ENCODE measurements at regions not wholly inside any gene's neighbourhood (a gene's known extent, or its start where the extent isn't known, plus 50 kb on each side); places are given as distances from the start of the nearest gene placed in this dataset.

DNA sequence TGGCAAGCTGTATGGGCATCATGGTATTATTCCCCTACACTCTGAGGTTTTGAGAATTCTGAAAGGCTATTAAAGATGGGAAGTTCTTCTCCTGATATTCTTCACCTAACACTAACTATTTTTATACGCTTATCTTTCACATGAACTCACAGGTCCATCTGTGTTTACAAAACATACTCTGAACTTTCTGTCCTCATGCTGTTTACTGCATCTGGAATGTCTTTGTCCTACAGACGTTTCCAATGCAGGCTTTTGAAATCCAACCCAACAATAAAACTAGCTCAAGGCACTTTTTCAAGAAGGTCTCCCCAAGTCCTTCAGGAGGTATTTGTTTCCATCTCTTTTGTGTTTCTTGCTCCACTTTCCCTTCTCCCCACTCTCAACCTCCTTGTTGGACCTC, 60.5 kb upstream of the MLIP start:
- H3K4me3 ChIP-seq (ENCODE audit: low read length): no peak overlapping the region
- H3K36me3 ChIP-seq (ENCODE audit: control insufficient read depth, insufficient read depth, low read length): no peaks in the 10 kb centered on the region
- WGBS (ENCODE audit: insufficient coverage): 57% methylated on average over 2 of the region's 2 CpGs
- Mint-ChIP-seq H3K9me3 (no peaks in the 10 kb centered on the region), H3K4me3 (no peak overlapping the region), H3K36me3 (no peaks in the 10 kb centered on the region), H3K27ac (no peak overlapping the region), H3K27me3 (ENCODE audit: low read depth in 2 of 2) (no peaks in the 10 kb centered on the region), H3K4me1 (no peaks in the 10 kb centered on the region)
- no peak for TF ChIP-seq CTCF (IDR thresholded peaks at IDR 0.05)
- ATAC-seq (no peak), DNase-seq (no peak)
- H3K4me1 ChIP-seq (ENCODE audit: control insufficient read depth, insufficient read depth, low read length): no peaks in the 10 kb centered on the region
- H3K27ac ChIP-seq (ENCODE audit: low read length): no peak overlapping the region
- intact Hi-C loops (cut with micrococcal nuclease): no loop called here
- H3K9me3 ChIP-seq (ENCODE audit: control insufficient read depth, insufficient read depth, low read length): no peaks in the 10 kb centered on the region
- no peaks in the 10 kb centered on the region for H3K27me3 ChIP-seq (ENCODE audit: control insufficient read depth, insufficient read depth, low read length)

GRCh38 chr6:54053881-54054391, 57.3 kb upstream of the MLIP start:
- intact Hi-C loops (cut with micrococcal nuclease): no loop called here

DNA sequence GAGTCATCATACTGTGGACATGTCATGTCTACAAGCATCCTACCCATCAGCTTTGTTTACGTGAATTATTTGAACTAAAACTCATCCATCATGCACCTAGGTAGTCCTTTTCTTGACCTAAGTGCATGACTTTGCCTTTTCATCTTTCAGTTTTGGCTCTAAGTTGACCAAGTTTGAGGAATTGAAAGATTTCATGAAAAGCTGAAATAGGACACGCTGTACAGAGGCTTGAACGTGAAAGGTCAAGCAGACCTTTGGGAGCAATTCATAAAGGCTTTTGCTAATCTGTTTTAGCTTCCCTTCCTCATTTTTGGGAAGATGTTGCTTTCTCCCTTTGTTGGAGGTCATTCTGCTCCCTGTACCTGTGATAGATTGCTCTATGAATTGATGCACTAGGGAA, 55.1 kb upstream of the MLIP start:
- DNase-seq (no peak), ATAC-seq (no peak)
- Histone ChIP-seq H3K4me3 (ENCODE audit: low read length) (no peak overlapping the region), H3K9me3 (ENCODE audit: control insufficient read depth, insufficient read depth, low read length) (no peaks in the 10 kb centered on the region), H3K27me3 (ENCODE audit: control insufficient read depth, insufficient read depth, low read length) (no peaks in the 10 kb centered on the region), H3K36me3 (ENCODE audit: control insufficient read depth, insufficient read depth, low read length) (no peaks in the 10 kb centered on the region), H3K4me1 (ENCODE audit: control insufficient read depth, insufficient read depth, low read length) (no peaks in the 10 kb centered on the region), H3K27ac (ENCODE audit: low read length) (no peak overlapping the region)
- H3K27me3 Mint-ChIP-seq (ENCODE audit: low read depth in 2 of 2): no peaks in the 10 kb centered on the region
- no peak overlapping the region for H3K4me3 Mint-ChIP-seq
- WGBS (ENCODE audit: insufficient coverage): 83% methylated on average over 3 of the region's 3 CpGs
- no peaks in the 10 kb centered on the region for H3K4me1 Mint-ChIP-seq
- H3K9me3 Mint-ChIP-seq: peaks cover 0 to 2% of the 10 kb centered on the region in 2 donors
- H3K36me3 Mint-ChIP-seq: no peaks in the 10 kb centered on the region
- intact Hi-C loops (cut with micrococcal nuclease): no loop called here
- no peak overlapping the region for H3K27ac Mint-ChIP-seq
- TF ChIP-seq CTCF (IDR thresholded peaks at IDR 0.05): no peak

More at GRCh38 chr6:54053881-54054391, 57.3 kb upstream of the MLIP start:
- no peaks in the 10 kb centered on the region for H3K36me3 Mint-ChIP-seq
- H3K4me1 ChIP-seq (ENCODE audit: control insufficient read depth, insufficient read depth, low read length): no peaks in the 10 kb centered on the region
- no peaks in the 10 kb centered on the region for H3K36me3 ChIP-seq (ENCODE audit: control insufficient read depth, insufficient read depth, low read length)
- no peak for ATAC-seq
- no peaks in the 10 kb centered on the region for H3K4me1 Mint-ChIP-seq
- H3K4me3 Mint-ChIP-seq: no peak overlapping the region
- H3K27me3 Mint-ChIP-seq (ENCODE audit: low read depth in 2 of 2): no peaks in the 10 kb centered on the region
- H3K27ac Mint-ChIP-seq: no peak overlapping the region
- H3K4me3 ChIP-seq (ENCODE audit: low read length): no peak overlapping the region
- H3K27ac ChIP-seq (ENCODE audit: low read length): no peak overlapping the region
- no peak for TF ChIP-seq CTCF (IDR thresholded peaks at IDR 0.05)
- no peaks in the 10 kb centered on the region for H3K27me3 ChIP-seq (ENCODE audit: control insufficient read depth, insufficient read depth, low read length)
- DNase-seq: no peak
- H3K9me3 Mint-ChIP-seq: peaks cover 0 to 2% of the 10 kb centered on the region in 2 donors
- H3K9me3 ChIP-seq (ENCODE audit: control insufficient read depth, insufficient read depth, low read length): no peaks in the 10 kb centered on the region
- WGBS (ENCODE audit: insufficient coverage): 80% methylated on average over 4 of the region's 4 CpGs

- Mint-ChIP-seq H3K4me3 (no peak overlapping the region), H3K36me3 (no peaks in the 10 kb centered on the region), H3K27me3 (ENCODE audit: low read depth in 2 of 2) (no peaks in the 10 kb centered on the region), H3K9me3 (peaks cover 0 to 2% of the 10 kb centered on the region in 2 donors), H3K27ac (no peak overlapping the region), H3K4me1 (no peaks in the 10 kb centered on the region)
- Histone ChIP-seq H3K27ac (ENCODE audit: low read length) (no peak overlapping the region), H3K27me3 (ENCODE audit: control insufficient read depth, insufficient read depth, low read length) (no peaks in the 10 kb centered on the region), H3K4me3 (ENCODE audit: low read length) (no peak overlapping the region), H3K36me3 (ENCODE audit: control insufficient read depth, insufficient read depth, low read length) (no peaks in the 10 kb centered on the region), H3K4me1 (ENCODE audit: control insufficient read depth, insufficient read depth, low read length) (no peaks in the 10 kb centered on the region), H3K9me3 (ENCODE audit: control insufficient read depth, insufficient read depth, low read length) (no peaks in the 10 kb centered on the region)
- ATAC-seq: no peak
- no peak for TF ChIP-seq CTCF (IDR thresholded peaks at IDR 0.05)
- no peak for DNase-seq
- 100% methylated on average over 1 of the region's 1 CpG for WGBS (ENCODE audit: insufficient coverage)
- intact Hi-C loops (cut with micrococcal nuclease): no loop called here
Observed at GRCh38 chr6:54057058-54057457, 54.2 kb upstream of the MLIP start.

Data from natural killer cell (primary cell).